GM23338 (cell line): ENCODE measurements at regions not wholly inside any gene's neighbourhood (a gene's known extent, or its start where the extent isn't known, plus 50 kb on each side); places are given as distances from the start of the nearest gene placed in this dataset.

Source experiments
- ATAC-seq: fragments of 200-7000 bp; cut with Tn5 transposase; 3 replicates; pipeline ENCODE4 v1.9.1; 2020
- DNase-seq: peaks from one replicate; pipeline ENCODE4 v3.0.0-alpha.2; 2015; ENCODE audit warnings: low spot score
- H2AFZ ChIP-seq: fragments of 200-600 bp; sonication (generic); 2 replicates; pipeline ENCODE4 v1.8.0; 2016; ENCODE audit warnings: antibody characterized with exemption, mild to moderate bottlenecking, moderate library complexity
- H3F3A ChIP-seq: fragments of 200-600 bp; sonication (generic); replicated peaks from 2 replicates; pipeline ENCODE4 v1.8.0; 2017; ENCODE audit warnings: antibody characterized with exemption, mixed run types, low read depth
- H3K27ac ChIP-seq: fragments of 200-600 bp; sonication (generic); 2 replicates; pipeline ENCODE4 v1.6.1; 2016; ENCODE audit warnings: low read depth
- H3K27me3 ChIP-seq: fragments of 200-600 bp; sonication (generic); 2 replicates; pipeline ENCODE4 v1.8.0; 2016; ENCODE audit warnings: mild to moderate bottlenecking, mixed run types, moderate library complexity; ENCODE audit not compliant: insufficient read depth
- H3K36me3 ChIP-seq: fragments of 200-600 bp; sonication (generic); 2 replicates; pipeline ENCODE4 v1.8.0; 2016; ENCODE audit warnings: mild to moderate bottlenecking; ENCODE audit not compliant: insufficient read depth
- H3K4me1 ChIP-seq: fragments of 200-600 bp; sonication (generic); 2 replicates; pipeline ENCODE4 v1.8.0; 2016; ENCODE audit warnings: mild to moderate bottlenecking, moderate library complexity; ENCODE audit not compliant: insufficient read depth
- H3K4me2 ChIP-seq: fragments of 200-600 bp; sonication (generic); 2 replicates; pipeline ENCODE4 v1.7.1; 2017; ENCODE audit warnings: mixed run types
- H3K4me3 ChIP-seq: fragments of 200-600 bp; sonication (generic); 2 replicates; pipeline ENCODE4 v1.6.1; 2016; ENCODE audit warnings: mixed run types
- H3K79me2 ChIP-seq: fragments of 200-600 bp; sonication (generic); replicated peaks from 2 replicates; pipeline ENCODE4 v1.8.0; 2017; ENCODE audit warnings: mild to moderate bottlenecking; ENCODE audit not compliant: insufficient read depth
- H3K9me2 ChIP-seq: fragments of 200-600 bp; sonication (generic); 2 replicates; pipeline ENCODE4 v1.8.0; 2017; ENCODE audit not compliant: insufficient read depth
- H4K20me1 ChIP-seq: fragments of 200-600 bp; sonication (generic); replicated peaks from 2 replicates; pipeline ENCODE4 v1.8.0; 2017; ENCODE audit warnings: mild to moderate bottlenecking; ENCODE audit not compliant: insufficient read depth
- H3K27ac Mint-ChIP-seq: 2 replicates; pipeline ENCODE4 v1.8.0; 2020; ENCODE audit warnings: inconsistent platforms, mild to moderate bottlenecking, moderate library complexity, mixed read lengths
- H3K27me3 Mint-ChIP-seq: 3 replicates; pipeline ENCODE4 v1.8.0; 2022; ENCODE audit warnings: low read depth, mild to moderate bottlenecking, moderate library complexity, mixed read lengths, inconsistent platforms; ENCODE audit not compliant: insufficient read depth, poor library complexity
- H3K36me3 Mint-ChIP-seq: 3 replicates; pipeline ENCODE4 v1.8.0; 2021; ENCODE audit warnings: low read depth, mild to moderate bottlenecking, inconsistent platforms, moderate library complexity, mixed read lengths
- H3K4me1 Mint-ChIP-seq: 3 replicates; pipeline ENCODE4 v1.8.0; 2020; ENCODE audit warnings: mild to moderate bottlenecking, inconsistent platforms, mixed read lengths
- H3K4me3 Mint-ChIP-seq: 3 replicates; pipeline ENCODE4 v1.8.0; 2021; ENCODE audit warnings: moderate library complexity, mild to moderate bottlenecking, inconsistent platforms, mixed read lengths
- H3K9me3 Mint-ChIP-seq: 3 replicates; pipeline ENCODE4 v1.8.0; 2020; ENCODE audit warnings: moderate library complexity, mild to moderate bottlenecking, inconsistent platforms, mixed read lengths
- CREB1 ChIP-seq: fragments of 250-450 bp; sonication (Bioruptor Pico); IDR thresholded peaks from 2 replicates; pipeline ENCODE4 v1.5.0; 2020; ENCODE audit warnings: low read depth, mild to moderate bottlenecking, moderate library complexity
- CTCF ChIP-seq, 2 experiments: fragments of 200-600 bp in 1 of 2; sonication (generic) in 1 of 2; conservative IDR thresholded peaks; 2 replicates each; pipeline versions ENCODE4 v1.5.1 to v1.6.1; 2016 to 2017; ENCODE audit warnings: antibody characterized with exemption in 2 of 2, low read depth in 2 of 2, mild to moderate bottlenecking in 2 of 2, moderate library complexity in 1 of 2
- ETS1 ChIP-seq: IDR thresholded peaks from 2 replicates; pipeline ENCODE4 v1.6.1; 2016; ENCODE audit warnings: antibody characterized with exemption
- EZH2phosphoT487 ChIP-seq: fragments of 200-600 bp; sonication (generic); IDR thresholded peaks from one replicate; pipeline ENCODE4 v1.8.1; 2018; ENCODE audit warnings: antibody characterized with exemption; ENCODE audit not compliant: unreplicated experiment
- JUNB ChIP-seq: IDR thresholded peaks from one replicate; pipeline ENCODE4 v1.6.1; 2016; ENCODE audit warnings: antibody characterized with exemption; ENCODE audit not compliant: unreplicated experiment
- POLR2AphosphoS5 ChIP-seq: IDR thresholded peaks from 2 replicates; pipeline ENCODE4 v1.6.1; 2016; ENCODE audit warnings: antibody characterized with exemption, low read depth
- REST ChIP-seq: IDR thresholded peaks from one replicate; pipeline ENCODE4 v1.6.1; 2018; ENCODE audit warnings: antibody characterized with exemption; ENCODE audit not compliant: unreplicated experiment
- STAT1 ChIP-seq: IDR thresholded peaks from one replicate; pipeline ENCODE4 v1.6.1; 2016; ENCODE audit warnings: antibody characterized with exemption; ENCODE audit not compliant: unreplicated experiment
- ZNF331 ChIP-seq: fragments of 250-450 bp; sonication (Bioruptor Pico); IDR thresholded peaks from 2 replicates; pipeline ENCODE4 v1.5.0; 2020; ENCODE audit warnings: low read depth, mild to moderate bottlenecking, moderate library complexity
- TF ChIP-seq, protein P1 (sequence below): fragments of 250-450 bp; sonication (Bioruptor Pico); IDR thresholded peaks from 2 replicates; pipeline ENCODE4 v1.5.0; 2020; ENCODE audit warnings: mild to moderate bottlenecking, moderate library complexity

GRCh38 chr10:90612276-90612675 lies 245.6 kb downstream of the HTR7 start (continued):
- no peak for TF ChIP-seq CTCF (conservative IDR thresholded peaks at IDR 0.05; ENCODE audit: low read depth in 2 of 2)
- no peak for TF ChIP-seq ETS1
- TF ChIP-seq ZNF331 (CRISPR knock-in tag) = no peak
- TF ChIP-seq POLR2AphosphoS5 = no peak
- no peak for TF ChIP-seq JUNB

- no peak overlapping the region for H3K27ac ChIP-seq
- H3K4me1 ChIP-seq = no peaks in the 10 kb centered on the region
- no peaks in the 10 kb centered on the region for H3K27me3 ChIP-seq
- H3K4me3 ChIP-seq = no peak overlapping the region
- no peaks in the 10 kb centered on the region for H3K79me2 ChIP-seq
- no peak overlapping the region for H3K27ac Mint-ChIP-seq
- no peaks in the 10 kb centered on the region for H3K36me3 ChIP-seq
- H3F3A ChIP-seq = no peaks in the 10 kb centered on the region
- no peaks in the 10 kb centered on the region for H3K27me3 Mint-ChIP-seq
- peaks cover 7% of the 10 kb centered on the region for H3K4me1 Mint-ChIP-seq
- no peak for DNase-seq
- no peak overlapping the region for H3K4me3 Mint-ChIP-seq
- H3K36me3 Mint-ChIP-seq = no peaks in the 10 kb centered on the region
- no peak overlapping the region for H2AFZ ChIP-seq
- H3K9me2 ChIP-seq = no peaks in the 10 kb centered on the region
- no peak overlapping the region for H3K4me2 ChIP-seq
- ATAC-seq = no peak
- H3K9me3 Mint-ChIP-seq = no peaks in the 10 kb centered on the region
- H4K20me1 ChIP-seq = no peaks in the 10 kb centered on the region
- no peak for TF ChIP-seq ETS1
- TF ChIP-seq STAT1 = no peak
- no peak for TF ChIP-seq EZH2phosphoT487
- TF ChIP-seq, protein P1, sequence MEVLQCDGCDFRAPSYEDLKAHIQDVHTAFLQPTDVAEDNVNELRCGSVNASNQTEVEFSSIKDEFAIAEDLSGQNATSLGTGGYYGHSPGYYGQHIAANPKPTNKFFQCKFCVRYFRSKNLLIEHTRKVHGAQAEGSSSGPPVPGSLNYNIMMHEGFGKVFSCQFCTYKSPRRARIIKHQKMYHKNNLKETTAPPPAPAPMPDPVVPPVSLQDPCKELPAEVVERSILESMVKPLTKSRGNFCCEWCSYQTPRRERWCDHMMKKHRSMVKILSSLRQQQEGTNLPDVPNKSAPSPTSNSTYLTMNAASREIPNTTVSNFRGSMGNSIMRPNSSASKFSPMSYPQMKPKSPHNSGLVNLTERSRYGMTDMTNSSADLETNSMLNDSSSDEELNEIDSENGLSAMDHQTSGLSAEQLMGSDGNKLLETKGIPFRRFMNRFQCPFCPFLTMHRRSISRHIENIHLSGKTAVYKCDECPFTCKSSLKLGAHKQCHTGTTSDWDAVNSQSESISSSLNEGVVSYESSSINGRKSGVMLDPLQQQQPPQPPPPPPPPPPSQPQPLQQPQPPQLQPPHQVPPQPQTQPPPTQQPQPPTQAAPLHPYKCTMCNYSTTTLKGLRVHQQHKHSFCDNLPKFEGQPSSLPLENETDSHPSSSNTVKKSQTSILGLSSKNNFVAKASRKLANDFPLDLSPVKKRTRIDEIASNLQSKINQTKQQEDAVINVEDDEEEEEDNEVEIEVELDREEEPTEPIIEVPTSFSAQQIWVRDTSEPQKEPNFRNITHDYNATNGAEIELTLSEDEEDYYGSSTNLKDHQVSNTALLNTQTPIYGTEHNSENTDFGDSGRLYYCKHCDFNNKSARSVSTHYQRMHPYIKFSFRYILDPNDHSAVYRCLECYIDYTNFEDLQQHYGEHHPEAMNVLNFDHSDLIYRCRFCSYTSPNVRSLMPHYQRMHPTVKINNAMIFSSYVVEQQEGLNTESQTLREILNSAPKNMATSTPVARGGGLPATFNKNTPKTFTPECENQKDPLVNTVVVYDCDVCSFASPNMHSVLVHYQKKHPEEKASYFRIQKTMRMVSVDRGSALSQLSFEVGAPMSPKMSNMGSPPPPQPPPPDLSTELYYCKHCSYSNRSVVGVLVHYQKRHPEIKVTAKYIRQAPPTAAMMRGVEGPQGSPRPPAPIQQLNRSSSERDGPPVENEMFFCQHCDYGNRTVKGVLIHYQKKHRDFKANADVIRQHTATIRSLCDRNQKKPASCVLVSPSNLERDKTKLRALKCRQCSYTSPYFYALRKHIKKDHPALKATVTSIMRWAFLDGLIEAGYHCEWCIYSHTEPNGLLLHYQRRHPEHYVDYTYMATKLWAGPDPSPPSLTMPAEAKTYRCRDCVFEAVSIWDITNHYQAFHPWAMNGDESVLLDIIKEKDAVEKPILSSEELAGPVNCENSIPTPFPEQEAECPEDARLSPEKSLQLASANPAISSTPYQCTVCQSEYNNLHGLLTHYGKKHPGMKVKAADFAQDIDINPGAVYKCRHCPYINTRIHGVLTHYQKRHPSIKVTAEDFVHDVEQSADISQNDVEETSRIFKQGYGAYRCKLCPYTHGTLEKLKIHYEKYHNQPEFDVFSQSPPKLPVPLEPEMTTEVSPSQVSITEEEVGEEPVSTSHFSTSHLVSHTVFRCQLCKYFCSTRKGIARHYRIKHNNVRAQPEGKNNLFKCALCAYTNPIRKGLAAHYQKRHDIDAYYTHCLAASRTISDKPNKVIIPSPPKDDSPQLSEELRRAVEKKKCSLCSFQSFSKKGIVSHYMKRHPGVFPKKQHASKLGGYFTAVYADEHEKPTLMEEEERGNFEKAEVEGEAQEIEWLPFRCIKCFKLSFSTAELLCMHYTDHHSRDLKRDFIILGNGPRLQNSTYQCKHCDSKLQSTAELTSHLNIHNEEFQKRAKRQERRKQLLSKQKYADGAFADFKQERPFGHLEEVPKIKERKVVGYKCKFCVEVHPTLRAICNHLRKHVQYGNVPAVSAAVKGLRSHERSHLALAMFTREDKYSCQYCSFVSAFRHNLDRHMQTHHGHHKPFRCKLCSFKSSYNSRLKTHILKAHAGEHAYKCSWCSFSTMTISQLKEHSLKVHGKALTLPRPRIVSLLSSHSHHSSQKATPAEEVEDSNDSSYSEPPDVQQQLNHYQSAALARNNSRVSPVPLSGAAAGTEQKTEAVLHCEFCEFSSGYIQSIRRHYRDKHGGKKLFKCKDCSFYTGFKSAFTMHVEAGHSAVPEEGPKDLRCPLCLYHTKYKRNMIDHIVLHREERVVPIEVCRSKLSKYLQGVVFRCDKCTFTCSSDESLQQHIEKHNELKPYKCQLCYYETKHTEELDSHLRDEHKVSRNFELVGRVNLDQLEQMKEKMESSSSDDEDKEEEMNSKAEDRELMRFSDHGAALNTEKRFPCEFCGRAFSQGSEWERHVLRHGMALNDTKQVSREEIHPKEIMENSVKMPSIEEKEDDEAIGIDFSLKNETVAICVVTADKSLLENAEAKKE = no peak
- no peak for TF ChIP-seq CREB1
- TF ChIP-seq REST = no peak
Measured at GRCh38 chr10:90614631-90615030, 243.2 kb downstream of the HTR7 start.
